ENCODE measurements at regions not wholly inside any gene's neighbourhood (a gene's known extent, or its start where the extent isn't known, plus 50 kb on each side); places are given as distances from the start of the nearest gene placed in this dataset.
A peak's percentile ranks its signal among the peaks of the same experiment; 100 is the strongest.
"Not testable (repeated sequence)": the region's sequence is repeated elsewhere in the genome, so short reads cannot be mapped to it uniquely, and the experiment has no call there.

GRCh38 chr3:73820896-73821295 lies 196.2 kb upstream of the PDZRN3 start:
- DNase-seq, H3K27me3 ChIP-seq, H3K36me3 ChIP-seq, H3K4me3 ChIP-seq, H3K9me3 ChIP-seq: not testable (repeated sequence)

GRCh38 chr3:73820431-73820830 lies 195.7 kb upstream of the PDZRN3 start:
- Histone ChIP-seq H3K27me3 (no peaks in the 10 kb centered on the region), H3K9me3 (no peaks in the 10 kb centered on the region), H3K4me3 (no peak overlapping the region), H3K36me3 (no peaks in the 10 kb centered on the region)
- DNase-seq, result no peak

GRCh38 chr3:73815966-73816365 lies 191.2 kb upstream of the PDZRN3 start:
- Histone ChIP-seq H3K36me3 (no peaks in the 10 kb centered on the region), H3K4me3 (no peak overlapping the region), H3K27me3 (no peaks in the 10 kb centered on the region), H3K9me3 (no peaks in the 10 kb centered on the region)
- no peak for DNase-seq

GRCh38 chr3:73813692-73814292 lies 189.1 kb upstream of the PDZRN3 start:
- Histone ChIP-seq H3K4me3 (no peak overlapping the region), H3K36me3 (no peaks in the 10 kb centered on the region), H3K27me3 (no peaks in the 10 kb centered on the region), H3K9me3 (no peaks in the 10 kb centered on the region)
- no peak for DNase-seq

GRCh38 chr3:73813291-73813690 lies 188.6 kb upstream of the PDZRN3 start:
- H3K4me3 ChIP-seq, result no peak overlapping the region
- no peaks in the 10 kb centered on the region for H3K36me3 ChIP-seq
- DNase-seq, result no peak
- H3K27me3 ChIP-seq, result no peaks in the 10 kb centered on the region
- no peaks in the 10 kb centered on the region for H3K9me3 ChIP-seq

GRCh38 chr3:73812054-73812453 lies 187.3 kb upstream of the PDZRN3 start:
- Histone ChIP-seq H3K27me3 (no peaks in the 10 kb centered on the region), H3K9me3 (no peaks in the 10 kb centered on the region), H3K4me3 (no peak overlapping the region), H3K36me3 (no peaks in the 10 kb centered on the region)
- DNase-seq, result no peak

GRCh38 chr3:73808862-73809509 lies 184.2 kb upstream of the PDZRN3 start:
- Histone ChIP-seq H3K9me3 (no peaks in the 10 kb centered on the region), H3K36me3 (no peaks in the 10 kb centered on the region), H3K4me3 (no peak overlapping the region), H3K27me3 (no peaks in the 10 kb centered on the region)
- DNase-seq, result no peak

- no peak overlapping the region for H3K4me3 ChIP-seq
- H3K9me3 ChIP-seq, result no peaks in the 10 kb centered on the region
- no peak for DNase-seq
These were observed 180.7 kb upstream of the PDZRN3 start for GRCh38 chr3:73805435-73805834.

GRCh38 chr3:73804204-73804603 lies 179.5 kb upstream of the PDZRN3 start:
- H3K27me3 ChIP-seq, result no peaks in the 10 kb centered on the region
- no peaks in the 10 kb centered on the region for H3K36me3 ChIP-seq
- no peak for DNase-seq
- no peaks in the 10 kb centered on the region for H3K9me3 ChIP-seq
- H3K4me3 ChIP-seq, result no peak overlapping the region

More at GRCh38 chr3:73805435-73805834, 180.7 kb upstream of the PDZRN3 start:
- no peaks in the 10 kb centered on the region for H3K36me3 ChIP-seq
- no peaks in the 10 kb centered on the region for H3K27me3 ChIP-seq

- no peak overlapping the region for H3K4me3 ChIP-seq
- H3K36me3 ChIP-seq, result no peaks in the 10 kb centered on the region
- no peaks in the 10 kb centered on the region for H3K27me3 ChIP-seq
- H3K9me3 ChIP-seq, result no peaks in the 10 kb centered on the region
- no peak for DNase-seq
These were observed 176.7 kb upstream of the PDZRN3 start for GRCh38 chr3:73801444-73801843.

- no peaks in the 10 kb centered on the region for H3K27me3 ChIP-seq
- no peak for DNase-seq
- no peaks in the 10 kb centered on the region for H3K36me3 ChIP-seq
- H3K9me3 ChIP-seq, result no peaks in the 10 kb centered on the region
- H3K4me3 ChIP-seq, result no peak overlapping the region
These were observed 172.6 kb upstream of the PDZRN3 start for GRCh38 chr3:73797311-73797710.

GRCh38 chr3:73796382-73796781 lies 171.6 kb upstream of the PDZRN3 start:
- no peak overlapping the region for H3K4me3 ChIP-seq

GRCh38 chr3:73791356-73791755 lies 166.6 kb upstream of the PDZRN3 start:
- no peaks in the 10 kb centered on the region for H3K36me3 ChIP-seq
- DNase-seq, result no peak
- no peaks in the 10 kb centered on the region for H3K9me3 ChIP-seq
- no peak overlapping the region for H3K4me3 ChIP-seq
- H3K27me3 ChIP-seq, result no peaks in the 10 kb centered on the region

More at GRCh38 chr3:73796382-73796781, 171.6 kb upstream of the PDZRN3 start:
- H3K27me3 ChIP-seq, result no peaks in the 10 kb centered on the region
- H3K36me3 ChIP-seq, result no peaks in the 10 kb centered on the region
- no peaks in the 10 kb centered on the region for H3K9me3 ChIP-seq
- no peak for DNase-seq

GRCh38 chr3:73789825-73790444 lies 165.2 kb upstream of the PDZRN3 start:
- H3K27me3 ChIP-seq, result no peaks in the 10 kb centered on the region
- no peaks in the 10 kb centered on the region for H3K36me3 ChIP-seq
- H3K4me3 ChIP-seq, result no peak overlapping the region
- H3K9me3 ChIP-seq, result no peaks in the 10 kb centered on the region
- DNase-seq, result no peak

GRCh38 chr3:73787620-73788019 lies 162.9 kb upstream of the PDZRN3 start:
- Histone ChIP-seq H3K36me3 (no peaks in the 10 kb centered on the region), H3K27me3 (no peaks in the 10 kb centered on the region), H3K9me3 (no peaks in the 10 kb centered on the region), H3K4me3 (no peak overlapping the region)
- DNase-seq, result no peak

GRCh38 chr3:73786998-73787397 lies 162.3 kb upstream of the PDZRN3 start:
- no peak for DNase-seq
- H3K36me3 ChIP-seq, result no peaks in the 10 kb centered on the region
- H3K4me3 ChIP-seq, result no peak overlapping the region
- no peaks in the 10 kb centered on the region for H3K9me3 ChIP-seq
- H3K27me3 ChIP-seq, result no peaks in the 10 kb centered on the region

- H3K9me3 ChIP-seq, result no peaks in the 10 kb centered on the region
- DNase-seq, result peak; percentile 90
- H3K27me3 ChIP-seq, result no peaks in the 10 kb centered on the region
- no peak overlapping the region for H3K4me3 ChIP-seq
- H3K36me3 ChIP-seq, result no peaks in the 10 kb centered on the region
These were observed 161.6 kb upstream of the PDZRN3 start for GRCh38 chr3:73786321-73786807.

All from MG63 (cell line).